NT2/D1 (cell line): ENCODE measurements at regions not wholly inside any gene's neighbourhood (a gene's known extent, or its start where the extent isn't known, plus 50 kb on each side); places are given as distances from the start of the nearest gene placed in this dataset.

Source experiments
- SUZ12 ChIP-seq: IDR thresholded peaks from 2 replicates; pipeline ENCODE4 v1.6.1; 2011; ENCODE audit not compliant: insufficient read length, insufficient read depth; ENCODE audit errors: extremely low read depth
- ZNF274 ChIP-seq: IDR thresholded peaks from 2 replicates; pipeline ENCODE4 v1.6.1; 2011; ENCODE audit warnings: mild to moderate bottlenecking, low read depth, low read length

GRCh38 chr11:71084306-71085012, 167.9 kb downstream of the SHANK2 start:
- TF ChIP-seq SUZ12 (no peak), ZNF274 (no peak)
